Activated CD4-positive, alpha-beta T cell treated with anti-CD3 and anti-CD28 coated beads for 24 hours (primary cell): ENCODE measurements at regions not wholly inside any gene's neighbourhood (a gene's known extent, or its start where the extent isn't known, plus 50 kb on each side); places are given as distances from the start of the nearest gene placed in this dataset.
"Not testable (repeated sequence)": the region's sequence is repeated elsewhere in the genome, so short reads cannot be mapped to it uniquely, and the experiment has no call there.

Experiments used
- DNase-seq, 2 donors: peaks; one replicate each; pipeline ENCODE4 v3.0.0-alpha.2; 2020; ENCODE audit warnings: low read depth in 2 of 2

- DNase-seq, result no peak
Observed at GRCh38 chr9:78963911-78964310, 607.9 kb upstream of the TLE4 start.

GRCh38 chr9:78967596-78968217, 604.1 kb upstream of the TLE4 start:
- DNase-seq, result no peak

- no peak for DNase-seq
Observed at GRCh38 chr9:78970375-78970774, 601.4 kb upstream of the TLE4 start.

GRCh38 chr9:78971540-78971939, 600.2 kb upstream of the TLE4 start:
- no peak for DNase-seq

- DNase-seq, result no peak
Observed at GRCh38 chr9:78972303-78972999, 599.3 kb upstream of the TLE4 start.

- no peak for DNase-seq
Observed at GRCh38 chr9:78973907-78974306, 597.9 kb upstream of the TLE4 start.

- DNase-seq, result no peak
Observed at GRCh38 chr9:78982849-78983248, 588.9 kb upstream of the TLE4 start.

- no peak for DNase-seq
Observed at GRCh38 chr9:78985084-78985738, 586.6 kb upstream of the TLE4 start.

GRCh38 chr9:78986446-78986845, 585.3 kb upstream of the TLE4 start:
- no peak for DNase-seq

GRCh38 chr9:78989031-78989658, 582.6 kb upstream of the TLE4 start:
- DNase-seq, result no peak

GRCh38 chr9:78994471-78994870, 577.3 kb upstream of the TLE4 start:
- DNase-seq, result no peak

GRCh38 chr9:78994974-78995373, 576.8 kb upstream of the TLE4 start:
- DNase-seq, result not testable (repeated sequence)

GRCh38 chr9:78997296-78997695, 574.5 kb upstream of the TLE4 start:
- DNase-seq, result no peak

GRCh38 chr9:79000230-79001002, 571.3 kb upstream of the TLE4 start:
- DNase-seq, result no peak

GRCh38 chr9:79001012-79001411, 570.8 kb upstream of the TLE4 start:
- no peak for DNase-seq

GRCh38 chr9:79003514-79003913, 568.3 kb upstream of the TLE4 start:
- no peak for DNase-seq

GRCh38 chr9:79004032-79004431, 567.7 kb upstream of the TLE4 start:
- no peak for DNase-seq

- no peak for DNase-seq
Observed at GRCh38 chr9:79006546-79006945, 565.2 kb upstream of the TLE4 start.

GRCh38 chr9:79007701-79008483, 563.9 kb upstream of the TLE4 start:
- DNase-seq, result no peak

GRCh38 chr9:79008916-79009315, 562.8 kb upstream of the TLE4 start:
- no peak for DNase-seq

- no peak for DNase-seq
Observed at GRCh38 chr9:79011461-79011860, 560.3 kb upstream of the TLE4 start.
